ENCODE measurements at regions not wholly inside any gene's neighbourhood (a gene's known extent, or its start where the extent isn't known, plus 50 kb on each side); places are given as distances from the start of the nearest gene placed in this dataset.

- H3K27ac ChIP-seq: no peak overlapping the region
- TF ChIP-seq ZFX (IDR thresholded peaks at IDR 0.05; ENCODE audit: borderline replicate concordance): no peak
- TF ChIP-seq, protein P1, sequence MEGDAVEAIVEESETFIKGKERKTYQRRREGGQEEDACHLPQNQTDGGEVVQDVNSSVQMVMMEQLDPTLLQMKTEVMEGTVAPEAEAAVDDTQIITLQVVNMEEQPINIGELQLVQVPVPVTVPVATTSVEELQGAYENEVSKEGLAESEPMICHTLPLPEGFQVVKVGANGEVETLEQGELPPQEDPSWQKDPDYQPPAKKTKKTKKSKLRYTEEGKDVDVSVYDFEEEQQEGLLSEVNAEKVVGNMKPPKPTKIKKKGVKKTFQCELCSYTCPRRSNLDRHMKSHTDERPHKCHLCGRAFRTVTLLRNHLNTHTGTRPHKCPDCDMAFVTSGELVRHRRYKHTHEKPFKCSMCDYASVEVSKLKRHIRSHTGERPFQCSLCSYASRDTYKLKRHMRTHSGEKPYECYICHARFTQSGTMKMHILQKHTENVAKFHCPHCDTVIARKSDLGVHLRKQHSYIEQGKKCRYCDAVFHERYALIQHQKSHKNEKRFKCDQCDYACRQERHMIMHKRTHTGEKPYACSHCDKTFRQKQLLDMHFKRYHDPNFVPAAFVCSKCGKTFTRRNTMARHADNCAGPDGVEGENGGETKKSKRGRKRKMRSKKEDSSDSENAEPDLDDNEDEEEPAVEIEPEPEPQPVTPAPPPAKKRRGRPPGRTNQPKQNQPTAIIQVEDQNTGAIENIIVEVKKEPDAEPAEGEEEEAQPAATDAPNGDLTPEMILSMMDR (IDR thresholded peaks at IDR 0.05): no peak
These were observed 160.6 kb upstream of the PLCXD3 start for GRCh38 chr5:41670854-41671479.

- no peak for TF ChIP-seq ZFX (IDR thresholded peaks at IDR 0.05; ENCODE audit: borderline replicate concordance)
- TF ChIP-seq, protein P1 (IDR thresholded peaks at IDR 0.05): no peak
- no peak overlapping the region for H3K27ac ChIP-seq
These were observed 159.8 kb upstream of the PLCXD3 start for GRCh38 chr5:41670216-41670615.

- H3K27ac ChIP-seq: no peak overlapping the region
- no peak for TF ChIP-seq ZFX (IDR thresholded peaks at IDR 0.05; ENCODE audit: borderline replicate concordance)
- TF ChIP-seq, protein P1 (IDR thresholded peaks at IDR 0.05): no peak
These were observed 150.9 kb upstream of the PLCXD3 start for GRCh38 chr5:41661254-41661653.

- TF ChIP-seq, protein P1 (IDR thresholded peaks at IDR 0.05): no peak
- no peak for TF ChIP-seq ZFX (IDR thresholded peaks at IDR 0.05; ENCODE audit: borderline replicate concordance)
- H3K27ac ChIP-seq: no peak overlapping the region
These were observed 146.2 kb upstream of the PLCXD3 start for GRCh38 chr5:41656597-41656996.

DNA sequence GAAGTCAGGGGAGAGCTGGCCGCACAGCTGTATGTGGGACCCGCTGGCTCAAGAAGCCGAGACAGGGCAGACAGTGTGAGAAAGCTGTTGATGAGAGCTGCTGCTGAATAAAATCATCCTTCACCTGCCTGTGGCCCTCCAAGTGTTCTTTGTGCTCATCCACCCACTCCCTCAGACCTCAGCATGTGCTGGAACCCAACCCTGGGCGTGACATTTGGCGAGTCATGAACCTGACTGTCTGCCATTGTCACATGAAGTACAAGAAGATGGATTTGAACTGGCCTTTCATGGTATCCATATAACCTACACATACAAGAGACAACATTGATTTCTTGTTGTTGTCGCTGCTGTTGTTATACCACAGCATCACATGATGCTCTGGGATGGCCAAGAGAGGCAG lies 139.7 kb upstream of the PLCXD3 start:
- no peak overlapping the region for H3K27ac ChIP-seq
- TF ChIP-seq, protein P1 (IDR thresholded peaks at IDR 0.05): no peak
- TF ChIP-seq ZFX (IDR thresholded peaks at IDR 0.05; ENCODE audit: borderline replicate concordance): no peak

GRCh38 chr5:41649659-41650058 lies 139.3 kb upstream of the PLCXD3 start:
- TF ChIP-seq ZFX (IDR thresholded peaks at IDR 0.05; ENCODE audit: borderline replicate concordance): no peak
- TF ChIP-seq, protein P1 (IDR thresholded peaks at IDR 0.05): no peak

DNA sequence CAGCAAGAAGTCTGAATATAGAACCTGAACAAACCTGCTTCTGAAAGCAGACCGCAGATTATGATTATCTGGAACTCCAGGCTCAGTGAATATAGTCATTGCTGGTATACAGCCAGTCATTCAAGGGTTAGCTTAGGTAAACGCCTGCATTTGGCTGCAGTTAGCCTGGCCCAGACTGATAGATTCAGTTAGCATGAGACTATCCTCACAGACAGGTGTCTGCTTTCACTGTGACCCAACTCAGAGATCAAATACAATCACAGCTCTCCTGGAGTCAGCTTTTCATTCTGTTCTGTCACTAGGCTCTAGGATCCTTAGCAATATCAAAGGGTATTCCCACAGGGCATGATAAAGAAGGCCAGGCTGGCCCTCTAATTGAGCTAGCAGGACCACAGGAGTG lies 138.6 kb upstream of the PLCXD3 start:
- no peak for TF ChIP-seq ZFX (IDR thresholded peaks at IDR 0.05; ENCODE audit: borderline replicate concordance)
- TF ChIP-seq, protein P1 (IDR thresholded peaks at IDR 0.05): no peak
- H3K27ac ChIP-seq: no peak overlapping the region

More at GRCh38 chr5:41649659-41650058, 139.3 kb upstream of the PLCXD3 start:
- no peak overlapping the region for H3K27ac ChIP-seq
